WTC11 (cell line): ENCODE measurements at regions not wholly inside any gene's neighbourhood (a gene's known extent, or its start where the extent isn't known, plus 50 kb on each side); places are given as distances from the start of the nearest gene placed in this dataset.

ENCODE experiments used
- ATAC-seq: fragments of 200-7000 bp; cut with Tn5 transposase; 2 replicates; pipeline ENCODE4 v1.10.0; 2021; ENCODE audit warnings: mild to moderate bottlenecking, moderate library complexity
- CTCF ChIA-PET: fragments of 300-600 bp; sonication (Branson Sonifier 250); formaldehyde crosslinking; loops from one replicate; lab custom pipeline; 2021; ENCODE audit warnings: antibody characterized with exemption; lab: Charles Lee
- POLR2A ChIA-PET: fragments of 350-600 bp; sonication (Branson Sonifier 250); formaldehyde crosslinking; loops from one replicate; lab custom pipeline; 2021; ENCODE audit warnings: antibody characterized with exemption; lab: Charles Lee
- DNase-seq: peaks from one replicate; pipeline ENCODE4 v3.0.0; 2021; ENCODE audit warnings: low spot score
- H3K27ac Mint-ChIP-seq: 2 replicates; pipeline ENCODE4 v1.8.0; 2021; ENCODE audit warnings: mixed read lengths
- H3K27me3 Mint-ChIP-seq: 2 replicates; pipeline ENCODE4 v1.8.0; 2021; ENCODE audit warnings: low read depth, mild to moderate bottlenecking, moderate library complexity, mixed read lengths
- H3K36me3 Mint-ChIP-seq: 2 replicates; pipeline ENCODE4 v1.8.0; 2021; ENCODE audit warnings: mixed read lengths
- H3K4me1 Mint-ChIP-seq: 2 replicates; pipeline ENCODE4 v1.8.0; 2022; ENCODE audit warnings: mixed read lengths
- H3K4me3 Mint-ChIP-seq: 2 replicates; pipeline ENCODE4 v1.8.0; 2021; ENCODE audit warnings: mild to moderate bottlenecking, moderate library complexity, mixed read lengths
- H3K9me3 Mint-ChIP-seq: 2 replicates; pipeline ENCODE4 v1.8.0; 2021; ENCODE audit warnings: mixed read lengths
- ATF6 ChIP-seq: sonication (generic); formaldehyde crosslinking; IDR thresholded peaks from 2 replicates; pipeline ENCODE4 v1.8.1; 2023; ENCODE audit warnings: mild to moderate bottlenecking, missing genetic modification reagents
- CBFB ChIP-seq: sonication (generic); formaldehyde crosslinking; IDR thresholded peaks from 2 replicates; pipeline ENCODE4 v1.8.1; 2022; ENCODE audit warnings: mild to moderate bottlenecking, low read depth, missing genetic modification reagents
- CREM ChIP-seq: sonication (generic); formaldehyde crosslinking; IDR thresholded peaks from 2 replicates; pipeline ENCODE4 v1.8.1; 2022; ENCODE audit warnings: mild to moderate bottlenecking, missing genetic modification reagents, moderate library complexity
- E2F1 ChIP-seq: sonication (generic); formaldehyde crosslinking; IDR thresholded peaks from 2 replicates; pipeline ENCODE4 v1.8.0; 2022; ENCODE audit warnings: mild to moderate bottlenecking, missing genetic modification reagents
- ELF4 ChIP-seq: sonication (generic); formaldehyde crosslinking; IDR thresholded peaks from 2 replicates; pipeline ENCODE4 v1.8.1; 2022; ENCODE audit warnings: low read depth, mild to moderate bottlenecking, moderate library complexity, missing genetic modification reagents
- EMX1 ChIP-seq: fragments of 250-450 bp; sonication (Bioruptor Pico); IDR thresholded peaks from 2 replicates; pipeline ENCODE4 v1.8.0; 2021; ENCODE audit warnings: mild to moderate bottlenecking
- ESRRA ChIP-seq: sonication (generic); formaldehyde crosslinking; IDR thresholded peaks from 2 replicates; pipeline ENCODE4 v1.8.1; 2022; ENCODE audit warnings: mild to moderate bottlenecking, missing genetic modification reagents, borderline replicate concordance
- FOXK1 ChIP-seq: sonication (generic); formaldehyde crosslinking; IDR thresholded peaks from 2 replicates; pipeline ENCODE4 v1.8.0; 2022; ENCODE audit warnings: mild to moderate bottlenecking, moderate library complexity, missing genetic modification reagents
- GTF2I ChIP-seq: fragments of 250-450 bp; sonication (Bioruptor Pico); conservative IDR thresholded peaks from 2 replicates; pipeline ENCODE4 v1.4.0; 2021; ENCODE audit warnings: mild to moderate bottlenecking
- JAZF1 ChIP-seq: fragments of 250-450 bp; sonication (Bioruptor Pico); IDR thresholded peaks from 2 replicates; pipeline ENCODE4 v1.9.0; 2021; ENCODE audit warnings: moderate library complexity, mild to moderate bottlenecking, inconsistent platforms
- JUN ChIP-seq: sonication (generic); formaldehyde crosslinking; IDR thresholded peaks from 2 replicates; pipeline ENCODE4 v1.8.0; 2023; ENCODE audit warnings: mild to moderate bottlenecking, missing genetic modification reagents
- NFE2L1 ChIP-seq: sonication (generic); formaldehyde crosslinking; IDR thresholded peaks from 2 replicates; pipeline ENCODE4 v1.8.1; 2023; ENCODE audit warnings: missing genetic modification reagents
- PREB ChIP-seq: sonication (generic); formaldehyde crosslinking; IDR thresholded peaks from 2 replicates; pipeline ENCODE4 v1.8.1; 2022; ENCODE audit warnings: mild to moderate bottlenecking, missing genetic modification reagents, moderate library complexity, borderline replicate concordance
- PRRX2 ChIP-seq: fragments of 250-450 bp; sonication (Bioruptor Pico); IDR thresholded peaks from 2 replicates; pipeline ENCODE4 v1.8.0; 2021; ENCODE audit warnings: mild to moderate bottlenecking
- SMAD4 ChIP-seq: sonication (generic); formaldehyde crosslinking; IDR thresholded peaks from 2 replicates; pipeline ENCODE4 v1.8.0; 2022; ENCODE audit warnings: mild to moderate bottlenecking, missing genetic modification reagents
- SP1 ChIP-seq: sonication (generic); formaldehyde crosslinking; conservative IDR thresholded peaks from 2 replicates; pipeline ENCODE4 v1.8.1; 2022; ENCODE audit warnings: missing genetic modification reagents
- TCF7 ChIP-seq: sonication (generic); formaldehyde crosslinking; IDR thresholded peaks from 2 replicates; pipeline ENCODE4 v1.8.0; 2022; ENCODE audit warnings: mild to moderate bottlenecking, low read depth, missing genetic modification reagents, moderate library complexity
- USF1 ChIP-seq: sonication (generic); formaldehyde crosslinking; IDR thresholded peaks from 2 replicates; pipeline ENCODE4 v1.8.0; 2022; ENCODE audit warnings: mild to moderate bottlenecking, missing genetic modification reagents
- USF2 ChIP-seq: sonication (generic); formaldehyde crosslinking; IDR thresholded peaks from 2 replicates; pipeline ENCODE4 v1.8.1; 2023; ENCODE audit warnings: mild to moderate bottlenecking, missing genetic modification reagents, moderate library complexity
- ZBTB43 ChIP-seq: sonication (generic); formaldehyde crosslinking; IDR thresholded peaks from 2 replicates; pipeline ENCODE4 v1.8.1; 2023; ENCODE audit warnings: mild to moderate bottlenecking, missing genetic modification reagents
- ZMAT4 ChIP-seq: fragments of 250-450 bp; sonication (Bioruptor Pico); IDR thresholded peaks from 2 replicates; pipeline ENCODE4 v1.9.0; 2021; ENCODE audit warnings: mild to moderate bottlenecking
- ZNF263 ChIP-seq: sonication (generic); formaldehyde crosslinking; IDR thresholded peaks from 2 replicates; pipeline ENCODE4 v1.8.1; 2022; ENCODE audit warnings: low read depth, mild to moderate bottlenecking, moderate library complexity, missing genetic modification reagents
- ZNF317 ChIP-seq: sonication (generic); formaldehyde crosslinking; IDR thresholded peaks from 2 replicates; pipeline ENCODE4 v1.8.1; 2023; ENCODE audit warnings: low read depth, mild to moderate bottlenecking, moderate library complexity, missing genetic modification reagents, borderline replicate concordance
- ZNF423 ChIP-seq: fragments of 250-450 bp; sonication (Bioruptor Pico); IDR thresholded peaks from 2 replicates; pipeline ENCODE4 v2.1.2; 2022; ENCODE audit warnings: mild to moderate bottlenecking, moderate library complexity

GRCh38 chr4:31146366-31146765, 426.2 kb downstream of the PCDH7 start:
- TF ChIP-seq PRRX2 (CRISPR knock-in tag) (no peak), ATF6 (CRISPR knock-in tag) (no peak), USF2 (CRISPR knock-in tag) (no peak), JUN (no peak), NFE2L1 (CRISPR knock-in tag) (no peak), ESRRA (CRISPR knock-in tag) (no peak), JAZF1 (no peak), GTF2I (CRISPR knock-in tag) (no peak), ZMAT4 (CRISPR knock-in tag) (no peak), ZNF263 (no peak), ELF4 (CRISPR knock-in tag) (no peak), EMX1 (CRISPR knock-in tag) (no peak), TCF7 (CRISPR knock-in tag) (no peak), FOXK1 (no peak), CBFB (CRISPR knock-in tag) (no peak), CREM (CRISPR knock-in tag) (no peak), ZBTB43 (no peak)
- CTCF ChIA-PET: no interaction called here
- Mint-ChIP-seq H3K27ac (no peak overlapping the region), H3K4me1 (peaks cover 34% of the 10 kb centered on the region), H3K4me3 (no peak overlapping the region), H3K36me3 (no peaks in the 10 kb centered on the region), H3K9me3 (no peaks in the 10 kb centered on the region), H3K27me3 (no peaks in the 10 kb centered on the region)
- no peak for ATAC-seq
- no peak for DNase-seq
- POLR2A ChIA-PET: no interaction called here

GRCh38 chr4:31148990-31149389, 428.8 kb downstream of the PCDH7 start:
- ATAC-seq (peak; percentile 55), DNase-seq (no peak)
- H3K27me3 Mint-ChIP-seq: no peaks in the 10 kb centered on the region
- CTCF ChIA-PET: interaction anchor here (0.7 kb wide), 1 partner anchor 160 kb away, joined by 3 read pairs; no protein-coding TSS in a partner anchor
- POLR2A ChIA-PET: no interaction called here
- no peaks in the 10 kb centered on the region for H3K36me3 Mint-ChIP-seq
- H3K9me3 Mint-ChIP-seq: no peaks in the 10 kb centered on the region
- H3K27ac Mint-ChIP-seq: peak overlapping the region; percentile 54
- peaks cover 34% of the 10 kb centered on the region for H3K4me1 Mint-ChIP-seq
- TF ChIP-seq E2F1 (CRISPR knock-in tag) (no peak), ZNF317 (CRISPR knock-in tag) (no peak), USF1 (CRISPR knock-in tag) (no peak), ZNF423 (no peak), PREB (CRISPR knock-in tag) (no peak), SMAD4 (no peak), ZMAT4 (CRISPR knock-in tag) (no peak), JAZF1 (no peak), SP1 (no peak)
- peak overlapping the region; percentile 6; the same call in 1 of the 2 replicates for H3K4me3 Mint-ChIP-seq
